ENCODE measurements at regions not wholly inside any gene's neighbourhood (a gene's known extent, or its start where the extent isn't known, plus 50 kb on each side); places are given as distances from the start of the nearest gene placed in this dataset.
A peak's percentile ranks its signal among the peaks of the same experiment; 100 is the strongest.
"Not testable (repeated sequence)": the region's sequence is repeated elsewhere in the genome, so short reads cannot be mapped to it uniquely, and the experiment has no call there.

- no peak for DNase-seq
- no peaks in the 10 kb centered on the region for H3K36me3 ChIP-seq
- no peak overlapping the region for H3K4me3 ChIP-seq
- H3K4me1 ChIP-seq = no peaks in the 10 kb centered on the region
- no peaks in the 10 kb centered on the region for H3K9me3 ChIP-seq
- H3K27ac ChIP-seq = no peak overlapping the region
- TF ChIP-seq POLR2A (IDR thresholded peaks at IDR 0.05) (no peak), CTCF (IDR thresholded peaks at IDR 0.05) (no peak)
- no peaks in the 10 kb centered on the region for H3K27me3 ChIP-seq
These were observed 1185.6 kb upstream of the CELF4 start for GRCh38 chr18:38751211-38751610.

GRCh38 chr18:38750751-38751150 lies 1185.2 kb upstream of the CELF4 start:
- DNase-seq = no peak
- no peaks in the 10 kb centered on the region for H3K9me3 ChIP-seq
- H3K4me1 ChIP-seq = no peaks in the 10 kb centered on the region
- H3K27me3 ChIP-seq = no peaks in the 10 kb centered on the region
- no peak overlapping the region for H3K27ac ChIP-seq
- no peaks in the 10 kb centered on the region for H3K36me3 ChIP-seq
- H3K4me3 ChIP-seq = no peak overlapping the region
- no peak for TF ChIP-seq CTCF (IDR thresholded peaks at IDR 0.05)
- TF ChIP-seq POLR2A (IDR thresholded peaks at IDR 0.05) = no peak

DNA sequence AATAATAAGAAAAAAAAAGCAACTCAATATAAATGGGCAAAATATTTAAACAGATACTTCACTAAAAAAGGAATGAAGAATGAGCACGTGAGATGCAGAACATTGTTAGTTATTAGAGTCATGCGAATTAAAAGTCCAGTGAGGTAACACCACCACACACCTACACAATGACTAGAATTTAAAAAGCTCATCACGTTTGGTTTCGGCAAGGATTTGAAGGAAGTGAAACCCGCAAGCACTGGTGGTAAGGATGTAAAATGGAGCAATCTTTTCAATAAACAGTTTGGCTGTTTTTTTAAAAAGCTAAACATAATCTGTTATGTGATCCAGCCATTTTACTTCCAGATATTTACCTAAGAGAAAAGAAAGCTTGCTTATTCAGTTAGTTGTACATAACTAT lies 1181.6 kb upstream of the CELF4 start:
- Histone ChIP-seq H3K9me3 (no peaks in the 10 kb centered on the region), H3K4me3 (no peak overlapping the region), H3K4me1 (no peaks in the 10 kb centered on the region), H3K36me3 (no peaks in the 10 kb centered on the region), H3K27ac (no peak overlapping the region), H3K27me3 (no peaks in the 10 kb centered on the region)
- no peak for TF ChIP-seq POLR2A (IDR thresholded peaks at IDR 0.05)
- TF ChIP-seq CTCF (IDR thresholded peaks at IDR 0.05) = no peak
- DNase-seq = no peak

GRCh38 chr18:38720181-38720580 lies 1154.6 kb upstream of the CELF4 start:
- H3K27me3 ChIP-seq, DNase-seq, H3K36me3 ChIP-seq, H3K4me1 ChIP-seq, H3K9me3 ChIP-seq, H3K27ac ChIP-seq, H3K4me3 ChIP-seq: not testable (repeated sequence)

DNA sequence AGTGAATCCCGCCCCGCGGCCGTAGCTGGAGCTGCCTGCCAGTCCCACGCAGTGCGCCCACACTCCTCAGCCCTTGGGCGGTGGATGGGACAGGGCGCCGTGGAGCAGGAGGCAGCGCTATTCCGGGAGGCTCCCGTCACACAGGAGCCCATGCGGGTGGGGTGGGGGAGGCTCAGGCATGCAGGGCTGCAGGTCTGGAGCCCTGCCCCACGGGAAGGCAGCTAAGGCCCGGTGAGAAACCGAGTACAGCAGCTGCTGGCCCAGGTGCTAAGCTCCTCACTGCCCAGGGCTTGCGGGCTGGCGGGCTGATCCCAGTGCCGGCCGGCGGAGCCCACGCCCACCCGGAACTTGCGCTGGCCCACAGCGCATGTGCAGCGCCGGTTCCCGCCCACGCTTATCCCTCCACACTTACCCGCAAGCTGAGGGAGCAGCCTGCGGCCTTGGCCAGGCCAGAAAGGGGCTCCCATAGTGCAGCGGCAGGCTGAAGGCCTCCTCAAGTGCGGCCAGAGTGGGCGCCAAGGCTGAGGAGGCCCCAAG lies 1152.8 kb upstream of the CELF4 start:
- Histone ChIP-seq H3K36me3 (no peaks in the 10 kb centered on the region), H3K27ac (no peak overlapping the region), H3K27me3 (no peaks in the 10 kb centered on the region), H3K4me1 (no peaks in the 10 kb centered on the region), H3K9me3 (no peaks in the 10 kb centered on the region), H3K4me3 (no peak overlapping the region)
- DNase-seq = peak in 1 of 3 donors; percentile 45
- no peak for TF ChIP-seq CTCF (IDR thresholded peaks at IDR 0.05)
- no peak for TF ChIP-seq POLR2A (IDR thresholded peaks at IDR 0.05)

DNA sequence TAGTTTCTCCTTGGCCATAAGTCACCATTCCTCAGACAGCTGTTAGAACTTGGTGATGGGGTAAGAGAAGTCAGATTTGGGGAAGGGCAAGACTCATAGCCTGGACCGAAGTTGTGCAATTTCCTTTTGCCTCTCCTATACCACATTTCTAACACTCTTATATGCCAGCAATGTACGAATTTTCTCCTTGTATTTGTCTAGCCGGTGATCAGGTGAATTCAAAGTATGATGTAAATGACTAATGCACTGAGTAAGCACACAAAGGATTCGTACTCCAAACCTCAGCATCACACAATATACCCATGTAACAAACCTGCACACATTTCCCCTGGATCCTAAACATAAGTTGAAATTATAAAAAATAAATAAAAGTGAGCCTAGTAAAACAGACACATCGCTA lies 1143.5 kb upstream of the CELF4 start:
- Histone ChIP-seq H3K9me3 (no peaks in the 10 kb centered on the region), H3K4me3 (no peak overlapping the region), H3K4me1 (no peaks in the 10 kb centered on the region), H3K27ac (no peak overlapping the region), H3K36me3 (no peaks in the 10 kb centered on the region), H3K27me3 (no peaks in the 10 kb centered on the region)
- no peak for DNase-seq
- no peak for TF ChIP-seq POLR2A (IDR thresholded peaks at IDR 0.05)
- TF ChIP-seq CTCF (IDR thresholded peaks at IDR 0.05) = no peak

Data from Peyer's patch (tissue), 4 donors.